ENCODE measurements at regions not wholly inside any gene's neighbourhood (a gene's known extent, or its start where the extent isn't known, plus 50 kb on each side); places are given as distances from the start of the nearest gene placed in this dataset.

GRCh38 chr2:207334301-207334623 lies 168.5 kb upstream of the KLF7 start:
- ChIA-PET POLR2A (interaction anchor here (0.7 kb wide), 1 partner anchor 158 kb away, joined by 4 read pairs; no protein-coding TSS in a partner anchor), CTCF (ENCODE audit: low intra/inter-chr PET ratio) (no interaction called here)
- Histone ChIP-seq H3K9ac (ENCODE audit: insufficient read depth in 1 of 2, low read depth in 2 of 2, low read length in 2 of 2) (peak overlapping the region in 1 of 2 experiments; percentile 17; a peak in 1 of 4 replicates), H3K9me1 (ENCODE audit: control insufficient read depth, insufficient read depth, low read length) (no peaks in the 10 kb centered on the region), H3K4me1 (replicated peaks in 1 of 2; ENCODE audit: control insufficient read depth in 2 of 2, insufficient read depth in 2 of 2, low read length in 2 of 2) (peaks cover 0 to 5% of the 10 kb centered on the region in 2 experiments; a peak in 3 of 5 replicates), H3K79me2 (ENCODE audit: control insufficient read depth, insufficient read depth, low read length) (no peaks in the 10 kb centered on the region), H3K27me3 (ENCODE audit: control insufficient read depth in 2 of 2, insufficient read depth in 2 of 2, low read length in 2 of 2) (no peaks in the 10 kb centered on the region), H4K20me1 (replicated peaks; ENCODE audit: control insufficient read depth, insufficient read depth, low read length) (no peaks in the 10 kb centered on the region), H3K36me3 (ENCODE audit: control insufficient read depth, insufficient read depth, low read length) (no peaks in the 10 kb centered on the region), H3K4me2 (ENCODE audit: insufficient read depth, low read length) (no peak overlapping the region), H3K27ac (ENCODE audit: extremely low read depth, low read depth, low read length) (no peak overlapping the region), H3K9me3 (replicated peaks; ENCODE audit: control insufficient read depth, insufficient read depth, low read depth, low read length) (no peaks in the 10 kb centered on the region), H2AFZ (ENCODE audit: low read depth, low read length) (peak overlapping the region; percentile 64), H3K4me3 (no peak overlapping the region)
- in situ Hi-C loops (cut with MboI) (no loop called here), intact Hi-C loops (cut with micrococcal nuclease) (loop anchor here (5.0 kb wide), 1 partner anchor 102 kb away; no protein-coding TSS in a partner anchor)
- no TSS peak for BruUV-seq (replicated peaks)
- WGBS (ENCODE audit: insufficient coverage, low coverage, missing lambda C conversion rate), result 69% methylated on average over 5 of the region's 8 CpGs
- DNase-seq (ENCODE audit: extremely low read depth in 1 of 4, low spot score in 3 of 4), result no peak
- FAIRE-seq, result no peak
- ATAC-seq, result no peak
- TF ChIP-seq MIER1 (IDR thresholded peaks at IDR 0.05; ENCODE audit: low read depth) (no peak), KAT7 (CRISPR knock-in tag; IDR thresholded peaks at IDR 0.05; ENCODE audit: borderline replicate concordance) (no peak), ZBTB5 (IDR thresholded peaks at IDR 0.05) (no peak), MCM7 (IDR thresholded peaks at IDR 0.05) (no peak), DACH1 (IDR thresholded peaks at IDR 0.05; ENCODE audit: partially characterized antibody) (no peak), FOXK1 (CRISPR knock-in tag; IDR thresholded peaks at IDR 0.05; ENCODE audit: borderline replicate concordance) (no peak)
- TF ChIP-seq, protein P1, sequence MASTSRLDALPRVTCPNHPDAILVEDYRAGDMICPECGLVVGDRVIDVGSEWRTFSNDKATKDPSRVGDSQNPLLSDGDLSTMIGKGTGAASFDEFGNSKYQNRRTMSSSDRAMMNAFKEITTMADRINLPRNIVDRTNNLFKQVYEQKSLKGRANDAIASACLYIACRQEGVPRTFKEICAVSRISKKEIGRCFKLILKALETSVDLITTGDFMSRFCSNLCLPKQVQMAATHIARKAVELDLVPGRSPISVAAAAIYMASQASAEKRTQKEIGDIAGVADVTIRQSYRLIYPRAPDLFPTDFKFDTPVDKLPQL (IDR thresholded peaks at IDR 0.05; ENCODE audit: extremely low read depth, insufficient read length), result no peak

Measured in K562 (cell line).